ENCODE measurements at regions not wholly inside any gene's neighbourhood (a gene's known extent, or its start where the extent isn't known, plus 50 kb on each side); places are given as distances from the start of the nearest gene placed in this dataset.

GRCh38 chr3:98974442-98974841 is 72.9 kb upstream of the DCBLD2 start:
- no peaks in the 10 kb centered on the region for H3K79me2 ChIP-seq (ENCODE audit: low read length)
- H4K20me1 ChIP-seq (ENCODE audit: insufficient read depth, low read length), result no peaks in the 10 kb centered on the region
- H3K27ac ChIP-seq (ENCODE audit: low read length), result no peak overlapping the region
- H3K4me3 ChIP-seq (ENCODE audit: low read length), result no peak overlapping the region
- no peak overlapping the region for H3K4me2 ChIP-seq (ENCODE audit: low read depth, low read length)
- H3K9me2 ChIP-seq (replicated peaks; ENCODE audit: insufficient read depth, low read length), result no peaks in the 10 kb centered on the region
- H3K4me1 ChIP-seq (ENCODE audit: low read length), result peaks cover 7% of the 10 kb centered on the region
- no peaks in the 10 kb centered on the region for H3F3A ChIP-seq (ENCODE audit: insufficient read depth, low read length)
- H3K27me3 ChIP-seq (replicated peaks; ENCODE audit: insufficient read depth, low read length), result no peaks in the 10 kb centered on the region
- TF ChIP-seq EZH2 (optimal IDR thresholded peaks at IDR 0.05; ENCODE audit: low read depth, low read length), result no peak
- no peak for TF ChIP-seq EZH2phosphoT487 (IDR thresholded peaks at IDR 0.05; ENCODE audit: low read length)
- TF ChIP-seq, protein P1, sequence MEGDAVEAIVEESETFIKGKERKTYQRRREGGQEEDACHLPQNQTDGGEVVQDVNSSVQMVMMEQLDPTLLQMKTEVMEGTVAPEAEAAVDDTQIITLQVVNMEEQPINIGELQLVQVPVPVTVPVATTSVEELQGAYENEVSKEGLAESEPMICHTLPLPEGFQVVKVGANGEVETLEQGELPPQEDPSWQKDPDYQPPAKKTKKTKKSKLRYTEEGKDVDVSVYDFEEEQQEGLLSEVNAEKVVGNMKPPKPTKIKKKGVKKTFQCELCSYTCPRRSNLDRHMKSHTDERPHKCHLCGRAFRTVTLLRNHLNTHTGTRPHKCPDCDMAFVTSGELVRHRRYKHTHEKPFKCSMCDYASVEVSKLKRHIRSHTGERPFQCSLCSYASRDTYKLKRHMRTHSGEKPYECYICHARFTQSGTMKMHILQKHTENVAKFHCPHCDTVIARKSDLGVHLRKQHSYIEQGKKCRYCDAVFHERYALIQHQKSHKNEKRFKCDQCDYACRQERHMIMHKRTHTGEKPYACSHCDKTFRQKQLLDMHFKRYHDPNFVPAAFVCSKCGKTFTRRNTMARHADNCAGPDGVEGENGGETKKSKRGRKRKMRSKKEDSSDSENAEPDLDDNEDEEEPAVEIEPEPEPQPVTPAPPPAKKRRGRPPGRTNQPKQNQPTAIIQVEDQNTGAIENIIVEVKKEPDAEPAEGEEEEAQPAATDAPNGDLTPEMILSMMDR (IDR thresholded peaks at IDR 0.05; ENCODE audit: low read length), result no peak
- DNase-seq, result no peak
- H3K36me3 ChIP-seq (replicated peaks; ENCODE audit: insufficient read depth, low read length), result no peaks in the 10 kb centered on the region
- H2AFZ ChIP-seq (ENCODE audit: low read length), result no peak overlapping the region
- H3K9ac ChIP-seq (ENCODE audit: low read length), result no peak overlapping the region
- H3K9me3 ChIP-seq (replicated peaks; ENCODE audit: insufficient read depth, low read length), result no peaks in the 10 kb centered on the region

DNA sequence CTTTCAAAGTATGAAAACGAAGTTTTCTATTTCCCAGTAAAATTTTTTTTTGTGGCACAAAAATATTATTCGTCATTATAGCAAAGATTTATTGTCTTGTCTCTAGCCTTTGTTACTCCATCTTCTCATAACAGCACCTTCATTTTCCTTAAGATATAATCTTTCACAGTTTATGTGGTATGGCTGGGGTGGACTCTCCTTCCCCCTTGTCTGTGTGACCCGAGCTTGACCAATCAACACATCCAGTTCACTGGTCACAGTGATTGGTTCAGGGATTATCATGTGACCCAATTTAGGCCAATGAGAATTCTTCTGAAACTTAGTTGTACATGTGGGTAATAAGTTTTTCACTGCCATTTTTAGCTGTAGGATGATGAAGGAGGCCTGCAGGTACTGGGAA is 71.2 kb upstream of the DCBLD2 start:
- H3K4me3 ChIP-seq (ENCODE audit: low read length), result no peak overlapping the region
- no peaks in the 10 kb centered on the region for H4K20me1 ChIP-seq (ENCODE audit: insufficient read depth, low read length)
- H3K9ac ChIP-seq (ENCODE audit: low read length), result no peak overlapping the region
- H3K4me2 ChIP-seq (ENCODE audit: low read depth, low read length), result no peak overlapping the region
- H3K9me2 ChIP-seq (replicated peaks; ENCODE audit: insufficient read depth, low read length), result no peaks in the 10 kb centered on the region
- no peak for DNase-seq
- no peak overlapping the region for H2AFZ ChIP-seq (ENCODE audit: low read length)
- H3K79me2 ChIP-seq (ENCODE audit: low read length), result no peaks in the 10 kb centered on the region
- no peaks in the 10 kb centered on the region for H3K9me3 ChIP-seq (replicated peaks; ENCODE audit: insufficient read depth, low read length)
- no peaks in the 10 kb centered on the region for H3K36me3 ChIP-seq (replicated peaks; ENCODE audit: insufficient read depth, low read length)
- TF ChIP-seq, protein P1 (IDR thresholded peaks at IDR 0.05; ENCODE audit: low read length), result no peak
- peaks cover 4% of the 10 kb centered on the region for H3K4me1 ChIP-seq (ENCODE audit: low read length)
- H3K27me3 ChIP-seq (replicated peaks; ENCODE audit: insufficient read depth, low read length), result no peaks in the 10 kb centered on the region
- no peaks in the 10 kb centered on the region for H3F3A ChIP-seq (ENCODE audit: insufficient read depth, low read length)
- no peak overlapping the region for H3K27ac ChIP-seq (ENCODE audit: low read length)

DNA sequence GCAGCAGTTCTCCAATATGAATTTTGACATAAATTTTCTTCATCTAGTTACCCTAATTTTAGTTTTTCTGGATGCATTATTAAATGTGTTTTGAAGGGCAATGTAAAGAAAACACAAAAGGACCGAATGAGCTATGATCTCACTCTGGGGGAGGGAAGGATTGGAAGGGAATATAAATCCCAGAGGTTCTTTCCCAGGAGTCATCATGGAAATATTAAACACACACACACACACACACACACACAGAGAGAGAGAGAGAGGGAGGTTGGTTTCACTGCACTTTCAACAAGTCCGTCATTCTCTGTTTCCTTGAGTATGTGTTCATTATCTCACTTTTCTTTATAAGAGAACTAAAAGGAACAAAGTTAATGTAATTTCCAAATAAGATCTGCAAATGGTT is 70.7 kb upstream of the DCBLD2 start:
- no peak for DNase-seq
- Histone ChIP-seq H2AFZ (ENCODE audit: low read length) (no peak overlapping the region), H3K36me3 (replicated peaks; ENCODE audit: insufficient read depth, low read length) (no peaks in the 10 kb centered on the region), H3K27me3 (replicated peaks; ENCODE audit: insufficient read depth, low read length) (no peaks in the 10 kb centered on the region), H3K4me2 (ENCODE audit: low read depth, low read length) (no peak overlapping the region), H3K9me2 (replicated peaks; ENCODE audit: insufficient read depth, low read length) (no peaks in the 10 kb centered on the region), H3F3A (ENCODE audit: insufficient read depth, low read length) (no peaks in the 10 kb centered on the region), H3K27ac (ENCODE audit: low read length) (no peak overlapping the region), H3K79me2 (ENCODE audit: low read length) (no peaks in the 10 kb centered on the region), H3K9ac (ENCODE audit: low read length) (no peak overlapping the region), H3K4me1 (ENCODE audit: low read length) (no peaks in the 10 kb centered on the region), H4K20me1 (ENCODE audit: insufficient read depth, low read length) (no peaks in the 10 kb centered on the region), H3K9me3 (replicated peaks; ENCODE audit: insufficient read depth, low read length) (no peaks in the 10 kb centered on the region), H3K4me3 (ENCODE audit: low read length) (no peak overlapping the region)
- no peak for TF ChIP-seq EZH2phosphoT487 (IDR thresholded peaks at IDR 0.05; ENCODE audit: low read length)
- no peak for TF ChIP-seq EZH2 (optimal IDR thresholded peaks at IDR 0.05; ENCODE audit: low read depth, low read length)
- TF ChIP-seq, protein P1 (IDR thresholded peaks at IDR 0.05; ENCODE audit: low read length), result no peak
